ENCODE measurements at regions not wholly inside any gene's neighbourhood (a gene's known extent, or its start where the extent isn't known, plus 50 kb on each side); places are given as distances from the start of the nearest gene placed in this dataset.

- TF ChIP-seq CTCF (IDR thresholded peaks at IDR 0.05), result no peak
- no peak for TF ChIP-seq FOXJ3 (CRISPR knock-in tag; IDR thresholded peaks at IDR 0.05)
- TF ChIP-seq EZH2phosphoT487 (IDR thresholded peaks at IDR 0.05; ENCODE audit: borderline replicate concordance, low read depth), result no peak
Measured at GRCh38 chr4:13262816-13263215, 221.3 kb downstream of the RAB28 start.
